ENCODE measurements at regions not wholly inside any gene's neighbourhood (a gene's known extent, or its start where the extent isn't known, plus 50 kb on each side); places are given as distances from the start of the nearest gene placed in this dataset.

GRCh38 chr1:72649211-72649888, 367.0 kb upstream of the NEGR1 start:
- TF ChIP-seq POLR2AphosphoS5 (IDR thresholded peaks at IDR 0.05; ENCODE audit: low read length) = no peak
- no peak for TF ChIP-seq EP300 (IDR thresholded peaks at IDR 0.05; ENCODE audit: borderline replicate concordance in 1 of 2, control insufficient read depth in 1 of 2, low read depth in 2 of 2, low read length in 2 of 2)
- no peak for TF ChIP-seq FOS (IDR thresholded peaks at IDR 0.05; ENCODE audit: borderline replicate concordance, extremely low read depth, insufficient read length)
- TF ChIP-seq STAT3 (IDR thresholded peaks at IDR 0.05; ENCODE audit: low read depth, low read length) = no peak
- no peak for TF ChIP-seq TAF1 (IDR thresholded peaks at IDR 0.05; ENCODE audit: borderline replicate concordance, low read depth, low read length)
- no peak for TF ChIP-seq YY1 (IDR thresholded peaks at IDR 0.05; ENCODE audit: low read depth, low read length)
